Thyroid gland (tissue), 4 donors: ENCODE measurements at regions not wholly inside any gene's neighbourhood (a gene's known extent, or its start where the extent isn't known, plus 50 kb on each side); places are given as distances from the start of the nearest gene placed in this dataset.
"Not testable (repeated sequence)": the region's sequence is repeated elsewhere in the genome, so short reads cannot be mapped to it uniquely, and the experiment has no call there.

Experiments used
- POLR2A ChIP-seq, 2 donors: fragments of 450-650 bp; IDR thresholded peaks; one replicate each; pipeline ENCODE4 v1.6.1; 2017; ENCODE audit warnings: antibody characterized with exemption in 2 of 2, mild to moderate bottlenecking in 2 of 2, moderate library complexity in 1 of 2
- TF ChIP-seq, protein P1 (sequence below), 6 experiments: fragments of 200-600 bp in 3 of 6; fragments of 450-650 bp in 3 of 6; sonication (generic) in 3 of 6; IDR thresholded peaks; one replicate each; pipeline ENCODE4 v1.5.1; 2016 to 2019; ENCODE audit warnings: antibody characterized with exemption in 6 of 6, mild to moderate bottlenecking in 2 of 6, inconsistent platforms in 1 of 6, moderate library complexity in 1 of 6

DNA sequence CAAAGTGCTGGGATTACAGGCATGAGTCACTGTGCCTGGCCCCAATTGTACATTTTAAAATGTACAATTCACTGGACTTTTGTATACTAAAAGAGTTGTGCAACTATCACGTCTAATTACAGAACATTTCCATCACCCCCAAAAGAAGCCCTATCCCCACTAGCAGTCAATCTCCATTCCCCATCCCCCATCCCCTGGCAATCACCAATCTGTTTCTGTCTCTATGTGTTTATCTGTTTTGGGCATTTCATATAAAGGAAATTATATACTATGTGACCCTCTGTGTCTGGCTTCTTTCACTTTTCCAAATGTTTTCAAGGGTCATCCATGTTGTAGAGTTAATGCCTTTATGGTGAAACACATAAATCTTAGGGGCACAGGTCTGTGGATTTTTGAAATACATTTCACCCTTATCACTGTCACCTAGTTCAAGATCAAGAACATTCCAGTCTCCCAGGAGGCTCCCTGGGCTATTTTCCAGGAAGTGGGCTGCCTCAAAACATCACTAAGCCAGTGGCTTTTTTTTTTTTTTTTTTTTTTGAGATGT is 129.2 kb downstream of the CRLF3 start:
- TF ChIP-seq, protein P1, sequence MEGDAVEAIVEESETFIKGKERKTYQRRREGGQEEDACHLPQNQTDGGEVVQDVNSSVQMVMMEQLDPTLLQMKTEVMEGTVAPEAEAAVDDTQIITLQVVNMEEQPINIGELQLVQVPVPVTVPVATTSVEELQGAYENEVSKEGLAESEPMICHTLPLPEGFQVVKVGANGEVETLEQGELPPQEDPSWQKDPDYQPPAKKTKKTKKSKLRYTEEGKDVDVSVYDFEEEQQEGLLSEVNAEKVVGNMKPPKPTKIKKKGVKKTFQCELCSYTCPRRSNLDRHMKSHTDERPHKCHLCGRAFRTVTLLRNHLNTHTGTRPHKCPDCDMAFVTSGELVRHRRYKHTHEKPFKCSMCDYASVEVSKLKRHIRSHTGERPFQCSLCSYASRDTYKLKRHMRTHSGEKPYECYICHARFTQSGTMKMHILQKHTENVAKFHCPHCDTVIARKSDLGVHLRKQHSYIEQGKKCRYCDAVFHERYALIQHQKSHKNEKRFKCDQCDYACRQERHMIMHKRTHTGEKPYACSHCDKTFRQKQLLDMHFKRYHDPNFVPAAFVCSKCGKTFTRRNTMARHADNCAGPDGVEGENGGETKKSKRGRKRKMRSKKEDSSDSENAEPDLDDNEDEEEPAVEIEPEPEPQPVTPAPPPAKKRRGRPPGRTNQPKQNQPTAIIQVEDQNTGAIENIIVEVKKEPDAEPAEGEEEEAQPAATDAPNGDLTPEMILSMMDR (IDR thresholded peaks at IDR 0.05): not testable (repeated sequence)
- not testable (repeated sequence) for TF ChIP-seq POLR2A (IDR thresholded peaks at IDR 0.05)
